ENCODE measurements at regions not wholly inside any gene's neighbourhood (a gene's known extent, or its start where the extent isn't known, plus 50 kb on each side); places are given as distances from the start of the nearest gene placed in this dataset.

DNA sequence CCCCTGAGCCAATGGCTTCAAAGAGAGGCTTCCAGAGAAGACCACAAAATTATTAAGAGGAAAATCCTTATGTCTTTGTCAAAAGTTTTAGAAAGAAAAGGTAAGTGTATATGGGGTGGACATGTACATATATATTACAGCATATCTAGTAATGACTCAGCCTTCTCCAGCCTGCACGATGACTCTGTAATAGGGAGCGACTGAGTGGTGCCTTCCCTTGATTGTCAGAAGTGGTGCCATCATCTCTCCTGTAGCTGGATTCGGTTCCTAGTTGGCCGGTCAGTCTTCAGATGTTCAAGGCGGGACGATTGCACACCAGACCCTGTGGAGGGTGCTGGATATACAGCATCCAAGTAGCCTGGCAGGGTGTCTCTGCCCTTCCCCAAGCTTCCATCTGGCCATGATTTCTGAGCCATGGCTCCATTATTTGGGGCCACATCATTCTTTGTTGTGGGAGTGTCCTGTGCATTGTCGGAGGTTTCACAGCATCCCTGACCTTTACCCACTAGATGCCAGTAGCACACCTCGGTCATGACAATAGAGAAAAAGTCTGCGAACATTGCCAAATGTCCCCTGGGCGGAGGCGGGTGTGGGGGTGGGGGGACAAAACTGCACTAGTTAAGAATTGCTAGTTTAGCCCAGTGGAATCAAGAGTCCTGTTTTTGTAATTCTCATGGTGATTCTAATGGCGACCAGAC lies 206.2 kb upstream of the KAZN start:
- H3K4me3 Mint-ChIP-seq: no peak overlapping the region
- H3K9me3 Mint-ChIP-seq: peaks cover 21% of the 10 kb centered on the region
- TF ChIP-seq, protein P1, sequence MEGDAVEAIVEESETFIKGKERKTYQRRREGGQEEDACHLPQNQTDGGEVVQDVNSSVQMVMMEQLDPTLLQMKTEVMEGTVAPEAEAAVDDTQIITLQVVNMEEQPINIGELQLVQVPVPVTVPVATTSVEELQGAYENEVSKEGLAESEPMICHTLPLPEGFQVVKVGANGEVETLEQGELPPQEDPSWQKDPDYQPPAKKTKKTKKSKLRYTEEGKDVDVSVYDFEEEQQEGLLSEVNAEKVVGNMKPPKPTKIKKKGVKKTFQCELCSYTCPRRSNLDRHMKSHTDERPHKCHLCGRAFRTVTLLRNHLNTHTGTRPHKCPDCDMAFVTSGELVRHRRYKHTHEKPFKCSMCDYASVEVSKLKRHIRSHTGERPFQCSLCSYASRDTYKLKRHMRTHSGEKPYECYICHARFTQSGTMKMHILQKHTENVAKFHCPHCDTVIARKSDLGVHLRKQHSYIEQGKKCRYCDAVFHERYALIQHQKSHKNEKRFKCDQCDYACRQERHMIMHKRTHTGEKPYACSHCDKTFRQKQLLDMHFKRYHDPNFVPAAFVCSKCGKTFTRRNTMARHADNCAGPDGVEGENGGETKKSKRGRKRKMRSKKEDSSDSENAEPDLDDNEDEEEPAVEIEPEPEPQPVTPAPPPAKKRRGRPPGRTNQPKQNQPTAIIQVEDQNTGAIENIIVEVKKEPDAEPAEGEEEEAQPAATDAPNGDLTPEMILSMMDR (IDR thresholded peaks at IDR 0.05; ENCODE audit: unreplicated experiment in 3 of 3): no peak
- peak overlapping the region in 1 of 3 experiments; percentile 23 for H3K27ac Mint-ChIP-seq
- H3K27me3 Mint-ChIP-seq (ENCODE audit: low read depth): peaks cover 10% of the 10 kb centered on the region
- no peaks in the 10 kb centered on the region for H3K4me1 Mint-ChIP-seq
- H3K36me3 Mint-ChIP-seq (ENCODE audit: low read depth): peaks cover 8% of the 10 kb centered on the region

DNA sequence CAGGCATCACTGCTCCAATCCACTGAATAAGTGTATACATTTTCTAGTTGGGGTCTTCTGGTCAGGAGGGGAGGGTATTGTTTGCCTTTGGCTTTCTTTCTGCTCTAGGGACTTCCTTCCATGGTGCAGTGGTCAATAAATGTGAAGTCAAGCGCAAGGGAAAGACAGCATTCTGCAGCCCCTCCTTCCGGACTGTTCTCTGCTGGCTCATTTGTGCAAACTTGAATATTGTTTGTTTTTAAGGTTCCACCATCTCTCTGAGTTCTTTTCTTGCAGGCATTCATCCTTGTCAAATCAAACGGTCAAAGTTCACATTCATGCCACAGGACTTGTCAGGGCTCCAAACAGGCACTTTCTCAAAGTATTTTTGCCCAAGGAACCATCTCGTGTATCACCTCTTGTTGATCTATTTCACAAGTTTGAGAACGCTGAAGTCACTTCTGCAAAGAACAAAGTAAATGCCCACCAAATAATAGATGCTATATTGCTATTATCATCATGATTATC lies 205.6 kb upstream of the KAZN start:
- peaks cover 10% of the 10 kb centered on the region for H3K27me3 Mint-ChIP-seq (ENCODE audit: low read depth)
- peak overlapping the region in 1 of 3 experiments; percentile 23 for H3K27ac Mint-ChIP-seq
- H3K4me1 Mint-ChIP-seq: no peaks in the 10 kb centered on the region
- no peak overlapping the region for H3K4me3 Mint-ChIP-seq
- H3K9me3 Mint-ChIP-seq: peaks cover 21% of the 10 kb centered on the region
- TF ChIP-seq, protein P1 (IDR thresholded peaks at IDR 0.05; ENCODE audit: unreplicated experiment in 3 of 3): no peak
- H3K36me3 Mint-ChIP-seq (ENCODE audit: low read depth): peaks cover 8% of the 10 kb centered on the region

DNA sequence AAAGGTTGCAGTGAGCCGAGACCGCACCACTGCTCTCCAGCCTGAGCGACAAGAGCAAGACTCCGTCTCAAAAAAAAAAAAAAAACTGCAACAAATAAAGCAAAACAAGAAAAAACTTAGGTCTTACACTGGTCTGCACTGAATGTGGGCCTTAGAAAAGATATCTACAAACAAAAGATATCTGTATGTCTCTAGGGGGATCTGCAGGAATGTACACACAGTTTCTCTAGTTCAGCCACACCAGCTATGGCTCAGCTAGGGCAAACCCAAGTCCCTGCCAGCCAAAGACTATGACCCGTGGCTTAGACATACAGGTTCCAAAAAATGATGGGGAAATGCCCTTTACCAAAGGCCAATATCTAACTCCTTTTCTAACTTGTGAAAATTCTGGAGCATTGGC lies 202.4 kb upstream of the KAZN start:
- peaks cover 4% of the 10 kb centered on the region for H3K9me3 Mint-ChIP-seq
- H3K36me3 Mint-ChIP-seq (ENCODE audit: low read depth): no peaks in the 10 kb centered on the region
- H3K4me3 Mint-ChIP-seq: no peak overlapping the region
- TF ChIP-seq, protein P1 (IDR thresholded peaks at IDR 0.05; ENCODE audit: unreplicated experiment in 3 of 3): no peak
- no peaks in the 10 kb centered on the region for H3K4me1 Mint-ChIP-seq
- H3K27me3 Mint-ChIP-seq (ENCODE audit: low read depth): peaks cover 15% of the 10 kb centered on the region
- H3K27ac Mint-ChIP-seq: no peak overlapping the region

DNA sequence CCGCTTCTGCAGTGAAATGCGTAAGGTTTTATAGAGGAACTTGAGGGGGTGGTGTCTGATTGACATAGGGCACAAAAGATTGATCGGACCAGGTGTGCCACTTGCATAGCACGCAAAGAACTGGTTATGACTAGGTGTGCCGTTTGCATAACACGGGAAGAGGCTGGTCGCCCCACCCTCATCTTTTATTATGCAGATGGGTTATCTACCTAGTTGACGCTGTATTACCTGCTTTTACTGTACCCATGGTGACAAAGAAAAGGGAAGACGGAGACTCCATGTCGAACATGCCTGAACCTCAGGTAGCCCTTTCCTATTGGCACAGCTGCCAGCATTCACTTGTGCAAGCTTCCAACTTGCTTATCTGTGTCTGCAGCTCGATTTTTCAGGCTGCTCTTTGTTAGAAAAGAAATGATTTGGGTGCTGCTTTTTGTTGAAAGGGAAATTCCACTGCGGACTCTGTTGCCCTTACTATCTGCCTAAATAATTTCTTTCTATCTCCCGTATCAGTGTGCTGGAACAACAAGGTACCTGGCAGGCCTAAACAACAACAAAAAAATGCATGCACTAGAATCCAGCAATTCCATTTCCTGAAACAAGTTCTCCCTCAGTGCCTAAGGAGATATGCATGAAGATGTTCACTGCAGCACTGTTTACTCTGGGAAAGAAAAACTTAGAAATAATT lies 194.4 kb upstream of the KAZN start:
- Mint-ChIP-seq H3K4me3 (no peak overlapping the region), H3K36me3 (ENCODE audit: low read depth) (no peaks in the 10 kb centered on the region), H3K4me1 (no peaks in the 10 kb centered on the region), H3K9me3 (peaks cover 13% of the 10 kb centered on the region), H3K27ac (no peak overlapping the region), H3K27me3 (ENCODE audit: low read depth) (peaks cover 6% of the 10 kb centered on the region)
- TF ChIP-seq, protein P1 (IDR thresholded peaks at IDR 0.05; ENCODE audit: unreplicated experiment in 3 of 3): no peak

DNA sequence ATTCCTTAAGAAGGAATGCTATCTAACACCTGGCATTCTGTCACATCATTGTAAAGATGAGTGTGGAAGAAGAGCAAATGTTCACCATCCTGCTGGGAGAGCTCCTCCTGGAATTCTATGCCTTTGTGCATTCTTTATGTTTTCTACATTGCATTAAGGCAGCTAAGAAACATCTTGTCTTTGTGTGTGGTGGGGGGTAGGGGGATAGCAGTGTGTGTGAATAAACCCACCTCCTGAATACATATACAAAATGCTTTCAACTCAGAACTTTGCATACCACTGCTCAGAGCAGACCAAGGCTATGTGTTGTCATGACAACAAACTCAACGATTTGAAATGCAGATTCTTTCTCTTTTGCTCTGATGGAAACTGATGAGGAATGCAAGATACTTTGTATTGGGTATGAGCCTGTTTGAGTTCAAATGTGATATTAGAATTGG lies 193.6 kb upstream of the KAZN start:
- TF ChIP-seq, protein P1 (IDR thresholded peaks at IDR 0.05; ENCODE audit: unreplicated experiment in 3 of 3): no peak
- Mint-ChIP-seq H3K27me3 (ENCODE audit: low read depth) (no peaks in the 10 kb centered on the region), H3K27ac (no peak overlapping the region), H3K36me3 (ENCODE audit: low read depth) (no peaks in the 10 kb centered on the region), H3K4me1 (no peaks in the 10 kb centered on the region), H3K9me3 (peaks cover 13% of the 10 kb centered on the region), H3K4me3 (no peak overlapping the region)
